SH-SY5Y (cell line): ENCODE measurements at regions not wholly inside any gene's neighbourhood (a gene's known extent, or its start where the extent isn't known, plus 50 kb on each side); places are given as distances from the start of the nearest gene placed in this dataset.

Experiments
- GATA2 ChIP-seq: IDR thresholded peaks from 2 replicates; pipeline ENCODE4 v1.6.1; 2011; ENCODE audit warnings: mild to moderate bottlenecking, low read depth, low read length
- GATA3 ChIP-seq: IDR thresholded peaks from 2 replicates; pipeline ENCODE4 v1.6.1; 2011; ENCODE audit warnings: low read depth, mild to moderate bottlenecking, low read length, moderate library complexity

GRCh38 chr4:107278791-107279483, 242.8 kb upstream of the DKK2 start:
- no peak for TF ChIP-seq GATA3
- no peak for TF ChIP-seq GATA2
